NCI-H2196 treated with DMSO at 0.1 percent for 48 hours (cell line): ENCODE measurements at regions not wholly inside any gene's neighbourhood (a gene's known extent, or its start where the extent isn't known, plus 50 kb on each side); places are given as distances from the start of the nearest gene placed in this dataset.

Experiments used
- DNase-seq: peaks from one replicate; lab custom pipeline; 2025; ENCODE audit not compliant: unreplicated experiment; lab: John Stamatoyannopoulos, UW

DNA sequence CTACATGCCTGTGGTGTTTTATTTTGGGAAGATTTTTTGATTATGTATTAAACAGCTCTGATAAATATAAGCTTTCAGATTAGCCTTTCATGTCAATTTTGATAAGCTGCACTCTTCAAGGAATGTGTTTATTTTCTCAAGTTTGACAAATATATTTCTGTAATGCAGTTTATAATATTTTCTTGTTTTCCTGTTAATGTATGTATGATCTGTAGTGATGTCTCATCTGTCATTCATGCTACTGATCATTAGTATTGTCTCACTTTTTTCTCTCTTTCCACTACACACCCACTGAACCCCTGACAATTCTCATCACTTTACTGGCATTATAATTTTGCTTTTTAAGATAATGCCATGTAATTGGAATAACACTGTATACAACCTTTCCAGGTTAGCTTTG lies 100.9 kb downstream of the TMEM18 start:
- no peak for DNase-seq

DNA sequence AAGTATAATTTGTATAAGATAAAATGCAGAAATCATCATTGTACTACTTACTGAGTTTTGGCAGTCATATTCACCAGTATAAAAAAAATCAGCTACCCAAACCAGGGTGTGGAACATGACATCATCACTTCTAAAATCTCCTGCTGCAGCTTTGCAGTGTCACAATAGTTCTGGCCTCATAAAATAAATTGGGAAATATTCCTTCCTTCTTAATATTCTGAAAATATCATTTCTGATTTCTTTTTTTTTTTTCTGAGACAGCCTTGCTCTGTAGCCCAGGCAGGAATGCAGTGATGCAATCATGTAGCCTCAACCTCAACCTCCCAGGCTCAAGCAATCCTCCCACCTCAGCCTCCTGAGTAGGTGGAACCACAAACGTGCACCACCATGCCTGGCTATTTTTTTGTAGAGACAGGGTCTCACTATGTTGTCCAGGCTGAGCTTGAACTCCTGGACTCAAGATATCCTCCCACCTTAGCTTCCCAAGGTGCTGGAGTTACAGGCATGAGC lies 101.4 kb downstream of the TMEM18 start:
- DNase-seq = no peak

DNA sequence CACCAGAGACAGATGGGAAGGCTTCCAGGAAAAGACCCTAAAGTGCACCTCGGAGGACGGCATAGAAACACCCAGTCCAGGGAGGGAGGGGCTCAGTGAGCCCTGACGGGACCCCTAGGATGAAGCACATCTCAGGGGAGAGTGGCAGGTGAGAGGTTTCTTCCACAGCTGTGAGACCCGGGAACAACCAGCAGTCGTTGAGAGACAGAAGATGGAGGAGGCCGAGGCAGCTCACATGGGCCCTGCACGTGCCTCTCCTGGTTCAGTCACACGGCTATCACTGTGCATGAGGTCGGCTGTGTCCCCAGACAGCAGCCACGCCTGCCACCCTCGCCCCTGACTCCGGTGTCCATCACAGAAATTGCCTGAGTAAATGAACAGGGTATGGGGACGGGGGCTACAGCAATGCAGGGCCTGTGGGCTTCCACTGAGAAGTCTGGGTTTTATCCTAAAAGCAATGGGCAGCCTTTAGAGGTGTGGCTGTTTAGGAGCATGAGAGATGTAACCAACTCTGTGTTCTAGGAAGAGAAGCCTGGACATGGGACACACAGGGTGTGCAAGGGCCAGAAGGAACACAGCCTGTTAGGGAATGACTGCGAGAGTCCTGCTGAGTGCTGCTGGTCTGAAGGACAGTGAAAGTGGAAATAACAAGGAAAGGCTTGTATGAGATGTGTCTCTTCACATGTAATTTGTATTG lies 102.0 kb downstream of the TMEM18 start:
- DNase-seq = no peak

DNA sequence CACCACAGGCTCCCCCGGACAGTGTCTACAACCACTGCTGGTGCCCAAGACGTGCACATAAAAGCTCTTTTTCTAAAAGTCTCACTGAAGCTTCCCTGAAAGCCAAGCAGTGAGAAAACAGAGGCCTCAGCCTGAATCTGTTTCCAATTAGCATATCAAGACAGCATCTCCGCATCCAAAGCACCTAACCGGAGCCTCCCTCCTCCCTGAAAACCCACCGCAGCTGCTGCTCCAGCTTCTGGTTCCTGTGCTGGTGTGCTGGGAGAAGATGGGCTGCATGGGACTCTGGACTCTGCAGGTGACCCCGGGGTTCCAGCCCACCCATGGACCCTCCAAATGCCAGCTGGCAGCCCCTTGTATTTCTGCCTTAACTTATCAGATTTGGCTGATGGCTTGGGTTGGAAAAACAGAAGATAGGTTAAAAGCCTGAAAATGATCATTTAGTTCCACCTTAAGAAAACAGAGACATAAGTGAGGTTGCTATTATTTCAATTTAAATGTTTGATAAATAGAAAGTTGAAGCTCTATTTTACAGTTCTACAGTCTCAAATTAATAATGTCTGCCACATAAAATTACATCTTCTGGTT lies 103.3 kb downstream of the TMEM18 start:
- DNase-seq = no peak

DNA sequence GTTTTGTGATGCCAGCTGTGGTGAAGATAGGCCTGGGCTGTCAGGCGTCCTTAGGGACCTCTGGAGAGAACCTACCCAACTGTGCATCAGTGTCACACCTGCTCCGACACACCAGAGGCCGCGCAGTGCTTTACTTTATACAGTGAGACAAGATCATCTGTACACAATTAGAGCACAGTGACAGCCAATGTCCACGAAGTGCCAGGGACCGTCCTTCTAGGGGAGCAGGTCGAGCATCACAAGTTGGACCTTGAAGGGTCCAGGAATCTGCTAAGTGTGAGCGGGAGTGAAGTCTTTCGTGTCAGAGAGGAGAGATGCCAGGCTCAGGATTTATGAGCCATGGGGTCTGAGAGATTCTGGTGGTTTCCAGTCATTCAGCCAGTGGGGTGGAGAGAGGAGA lies 104.2 kb downstream of the TMEM18 start:
- no peak for DNase-seq

DNA sequence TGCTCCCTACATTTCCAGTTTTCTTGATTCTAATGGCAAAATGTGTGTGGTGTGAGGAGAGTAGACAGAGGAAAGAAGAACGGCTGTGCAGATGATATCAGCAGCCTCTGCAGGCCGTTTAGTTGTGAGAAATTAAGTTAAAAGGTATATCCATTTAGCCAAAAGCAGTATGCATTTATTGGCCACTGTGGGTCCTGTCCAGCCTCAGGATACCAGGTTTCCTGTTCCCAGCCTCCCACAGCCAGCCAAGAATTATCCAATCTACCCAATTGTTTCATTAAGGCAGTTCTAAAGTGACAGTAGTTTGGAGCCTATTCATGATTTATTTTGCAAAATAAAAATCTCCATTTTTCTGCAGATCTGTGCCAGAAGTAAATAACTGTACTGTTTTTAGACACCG lies 107.5 kb downstream of the TMEM18 start:
- no peak for DNase-seq

DNA sequence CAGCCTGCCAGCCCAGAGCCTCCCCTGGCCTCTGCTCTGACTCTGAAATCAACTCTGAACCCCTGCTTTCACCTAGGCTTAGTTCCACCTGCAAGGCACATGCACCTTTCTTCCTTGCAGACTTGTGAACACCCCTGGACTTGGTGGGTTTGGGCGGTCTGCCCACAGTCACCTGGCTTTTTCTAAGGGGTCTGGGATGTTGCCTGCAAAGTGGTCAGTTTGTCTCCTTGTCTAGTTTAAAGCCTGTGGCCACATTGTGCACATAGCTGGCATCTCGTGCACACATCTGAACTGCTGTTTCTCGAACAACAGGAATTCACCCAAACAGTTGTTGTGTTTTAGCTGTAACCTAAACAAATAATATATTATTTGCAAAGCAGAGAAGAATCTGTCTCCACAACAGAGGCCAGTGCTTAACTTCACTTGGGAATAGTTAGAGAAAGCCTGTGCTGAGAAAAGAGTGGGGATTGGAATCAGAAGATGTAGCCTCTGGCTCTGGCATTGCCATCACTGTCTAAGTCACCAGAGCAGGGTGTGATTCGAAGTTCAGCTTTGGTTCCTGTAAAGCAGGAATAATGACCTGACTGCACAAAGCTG lies 108.5 kb downstream of the TMEM18 start:
- no peak for DNase-seq

DNA sequence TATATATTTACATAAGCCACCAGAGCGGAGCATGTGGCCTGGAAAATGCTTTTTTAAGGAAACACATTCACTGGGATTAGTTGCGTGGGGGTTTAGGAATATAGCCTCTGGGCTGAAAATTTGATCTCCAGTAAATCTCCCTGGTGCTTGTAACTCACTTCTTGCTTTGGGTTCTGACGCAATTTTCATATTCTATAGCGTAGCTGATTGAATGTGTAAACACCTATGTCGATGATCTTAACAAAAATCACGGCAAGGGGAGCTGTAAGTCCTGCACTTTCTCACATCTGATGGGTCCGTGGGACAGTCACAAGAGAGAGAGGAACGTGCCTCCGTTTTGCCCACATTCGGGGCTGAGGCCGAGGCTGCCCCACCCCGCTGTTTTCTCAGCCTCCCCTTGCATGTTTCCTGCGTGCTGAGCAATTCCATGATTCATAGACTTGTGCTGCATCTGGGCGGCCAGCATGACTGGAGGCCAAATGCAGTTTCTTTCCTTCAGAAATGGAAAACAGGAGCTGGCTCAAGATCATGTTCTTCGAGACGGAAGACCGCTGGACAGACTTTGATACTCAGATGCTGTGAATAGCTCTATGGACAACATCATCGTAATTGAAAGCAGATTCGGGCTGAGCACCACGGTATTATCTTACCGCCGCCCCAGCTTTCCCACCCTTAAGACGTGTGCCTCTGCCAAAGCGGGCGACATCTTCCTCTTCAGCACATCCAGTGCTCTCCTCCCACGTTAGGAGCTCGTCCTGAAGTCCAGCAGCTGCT lies 109.2 kb downstream of the TMEM18 start:
- no peak for DNase-seq

DNA sequence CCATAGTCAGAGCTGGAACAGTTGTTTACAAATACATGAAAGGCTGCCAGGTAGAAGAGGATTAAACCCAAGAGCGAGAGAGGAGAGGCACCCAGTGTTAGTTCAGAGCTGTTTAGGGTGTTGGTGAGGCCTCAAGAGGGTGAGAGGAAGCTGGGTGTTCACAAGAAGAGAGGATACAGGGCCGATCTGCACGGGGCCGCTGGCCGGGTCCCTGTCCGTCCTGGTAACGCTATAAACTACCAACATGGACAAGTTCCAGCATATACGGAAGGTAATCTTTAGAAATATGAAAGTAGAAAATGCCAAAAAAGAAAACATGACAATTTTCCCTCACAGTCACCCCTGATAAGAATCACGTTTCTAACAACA lies 109.7 kb downstream of the TMEM18 start:
- no peak for DNase-seq

DNA sequence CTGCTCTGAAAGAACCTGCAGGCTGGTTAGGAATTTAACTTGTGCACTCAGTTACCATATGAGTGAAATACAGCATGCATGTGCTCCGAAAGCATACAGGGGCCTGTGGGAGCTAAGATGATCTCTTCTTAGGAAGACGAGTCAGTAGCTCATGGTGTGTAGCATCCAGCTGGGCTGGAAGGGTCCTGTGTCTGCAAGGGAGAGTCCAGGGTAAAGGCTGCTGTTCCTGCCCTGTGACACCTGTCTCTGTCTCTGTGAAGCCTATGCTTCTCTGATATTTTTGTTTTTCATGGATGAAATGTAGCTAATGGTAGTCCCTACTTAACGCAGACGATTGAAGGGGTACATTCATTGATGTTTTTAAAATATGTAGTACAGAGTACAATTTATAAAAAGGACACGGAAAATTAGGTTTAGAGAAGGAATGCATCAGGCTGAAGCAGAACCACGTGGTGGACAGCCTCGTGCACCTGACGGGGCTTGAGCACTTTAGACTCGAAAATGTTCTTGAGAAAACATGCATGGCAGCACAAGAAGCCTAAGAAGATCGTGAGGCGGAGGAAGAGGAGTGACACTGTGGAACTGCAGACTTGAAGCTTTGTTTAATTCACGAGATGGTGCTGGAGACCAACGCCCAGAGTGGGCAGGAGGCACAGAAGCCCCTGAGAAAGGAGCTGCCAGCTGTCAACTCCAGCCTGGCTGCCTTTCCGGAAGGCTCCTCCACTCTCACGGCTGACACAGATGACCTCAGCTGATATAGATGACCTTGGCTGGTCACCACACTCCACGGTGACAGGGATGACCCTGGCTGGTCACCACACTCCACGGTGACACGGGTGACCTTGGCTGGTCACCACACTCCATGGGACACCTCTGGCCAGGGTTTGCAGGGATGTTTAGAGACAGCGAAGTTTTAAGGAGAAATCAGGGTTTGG lies 110.6 kb downstream of the TMEM18 start:
- no peak for DNase-seq

DNA sequence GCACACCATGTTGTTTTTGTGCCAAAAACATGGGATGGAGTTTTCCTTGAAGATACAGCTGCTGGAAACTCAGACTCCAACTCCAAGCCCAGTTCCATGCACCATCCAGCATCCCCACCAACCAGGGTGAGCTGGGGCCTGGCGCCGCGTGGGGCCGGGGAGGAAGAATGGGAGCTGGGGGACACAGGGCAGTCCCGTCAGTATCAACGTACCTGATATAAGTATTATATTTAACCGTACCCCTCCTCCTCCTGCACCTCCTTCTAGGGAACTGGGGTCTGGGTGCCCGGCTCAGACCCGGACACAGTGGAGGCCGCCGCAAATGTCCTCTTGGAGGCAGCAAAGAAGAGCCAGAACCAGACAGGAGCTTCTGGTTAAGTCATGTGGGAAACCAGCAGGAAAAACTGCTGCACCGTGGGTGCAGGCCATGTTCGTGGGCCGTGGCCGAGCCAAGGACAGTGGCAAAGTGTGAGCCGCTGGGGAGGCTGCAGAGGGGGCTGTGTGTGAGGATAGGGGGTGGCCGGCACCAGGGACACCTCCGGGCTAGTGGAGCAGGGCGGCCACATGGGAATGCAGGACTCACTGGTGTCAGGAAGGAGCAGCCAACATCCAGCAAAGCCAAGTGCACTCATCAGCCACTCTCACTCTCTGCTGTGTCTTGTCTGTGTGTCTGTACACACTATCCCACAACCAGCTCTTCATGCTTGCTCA lies 112.6 kb downstream of the TMEM18 start:
- no peak for DNase-seq

DNA sequence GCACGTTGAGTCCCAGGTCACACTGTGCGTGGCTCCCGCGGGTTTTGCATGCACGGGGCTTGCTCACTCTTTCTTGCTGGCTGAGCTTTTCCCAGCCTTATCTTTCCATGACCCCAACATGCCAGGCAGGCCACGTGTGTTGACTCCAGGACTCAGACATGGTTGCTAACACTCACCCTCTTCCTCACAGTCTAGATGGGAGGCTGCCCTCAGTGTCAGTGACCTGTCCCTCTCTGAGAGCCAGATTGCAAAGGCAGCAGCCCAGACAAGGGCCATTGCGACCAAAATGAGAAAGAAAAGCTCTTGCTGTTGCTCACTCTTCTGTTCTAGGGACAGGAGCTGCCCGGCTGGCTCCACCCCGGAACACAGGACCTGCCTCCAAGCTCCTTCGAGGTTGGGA lies 113.7 kb downstream of the TMEM18 start:
- no peak for DNase-seq

DNA sequence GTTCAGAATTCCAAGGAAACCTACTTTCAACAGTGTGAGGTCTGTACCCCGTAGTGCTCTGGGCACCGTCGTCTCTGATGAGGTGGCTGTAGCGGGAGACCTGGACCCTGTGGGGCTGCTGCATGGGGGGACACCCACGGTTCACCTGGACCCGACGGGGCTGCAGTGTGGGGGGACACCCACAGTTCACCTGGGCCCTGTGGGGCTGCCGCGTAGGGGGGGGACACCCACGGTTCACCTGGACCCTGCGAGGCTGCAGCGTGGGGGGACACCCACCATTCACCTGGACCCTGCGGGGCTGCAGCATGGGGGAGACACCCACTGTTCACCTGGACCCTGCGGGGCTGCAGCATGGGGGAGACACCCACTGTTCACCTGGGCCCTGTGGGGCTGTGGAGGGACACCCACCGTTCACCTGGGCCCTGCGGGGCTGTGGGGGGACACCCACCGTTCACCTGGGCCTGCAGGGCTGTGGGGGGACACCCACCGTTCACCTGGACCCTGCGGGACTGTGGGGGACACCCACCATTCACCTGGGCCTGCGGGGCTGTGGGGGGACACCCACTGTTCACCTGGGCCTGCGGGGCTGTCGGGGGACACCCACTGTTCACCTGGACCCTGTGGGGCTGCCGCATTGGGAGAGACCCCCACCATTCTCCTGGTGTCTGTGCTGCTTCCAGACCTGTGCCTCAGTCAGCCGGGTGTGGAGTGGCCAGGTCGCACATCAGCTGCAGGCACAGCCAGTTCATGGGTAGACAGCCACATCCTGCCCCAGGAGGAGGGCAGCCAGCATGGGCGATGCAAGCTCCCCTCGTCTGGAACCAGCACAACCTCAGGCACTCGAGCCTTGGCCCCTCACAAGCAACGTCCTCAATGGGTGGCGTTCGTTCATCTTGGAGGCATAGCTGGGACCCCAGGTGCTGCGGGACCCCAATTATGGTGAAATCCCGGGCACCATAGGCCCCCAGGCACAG lies 114.5 kb downstream of the TMEM18 start:
- no peak for DNase-seq

DNA sequence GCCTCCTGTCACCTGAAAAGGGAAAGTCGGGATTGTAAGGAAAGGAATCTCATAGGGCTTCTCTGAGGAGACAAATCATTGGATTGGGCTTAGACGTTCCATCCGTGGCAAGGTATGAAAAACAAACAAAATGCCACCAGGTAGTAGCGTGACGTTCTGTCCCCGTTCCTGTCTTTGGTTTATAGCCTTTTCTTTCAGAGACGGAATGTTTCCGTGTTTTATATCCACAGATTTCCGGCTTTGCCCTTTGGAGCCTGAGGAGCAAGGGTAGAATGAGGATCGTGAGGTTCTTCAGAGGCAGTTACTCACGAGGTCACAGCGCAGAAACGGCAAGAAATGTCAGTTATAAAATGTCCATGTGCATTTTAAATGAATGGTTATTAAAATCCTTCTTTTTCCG lies 118.3 kb downstream of the TMEM18 start:
- DNase-seq = no peak

DNA sequence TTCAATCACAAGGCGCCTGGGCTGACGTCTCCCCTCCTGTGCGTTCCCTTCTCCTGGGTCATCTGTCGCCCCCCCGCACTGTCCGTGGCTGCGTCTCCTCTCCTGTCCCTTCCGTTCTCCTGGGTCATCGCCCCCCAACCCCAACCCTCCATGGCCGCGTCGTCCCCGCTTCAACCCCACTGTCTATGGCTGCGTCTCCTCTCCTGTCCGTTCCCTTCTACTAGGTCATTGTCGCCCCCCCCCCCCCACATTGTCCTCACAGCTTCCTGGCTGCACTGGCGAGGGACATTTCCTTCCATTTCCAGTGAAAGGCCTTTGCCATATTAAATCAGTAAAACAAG lies 118.9 kb downstream of the TMEM18 start:
- DNase-seq = no peak

DNA sequence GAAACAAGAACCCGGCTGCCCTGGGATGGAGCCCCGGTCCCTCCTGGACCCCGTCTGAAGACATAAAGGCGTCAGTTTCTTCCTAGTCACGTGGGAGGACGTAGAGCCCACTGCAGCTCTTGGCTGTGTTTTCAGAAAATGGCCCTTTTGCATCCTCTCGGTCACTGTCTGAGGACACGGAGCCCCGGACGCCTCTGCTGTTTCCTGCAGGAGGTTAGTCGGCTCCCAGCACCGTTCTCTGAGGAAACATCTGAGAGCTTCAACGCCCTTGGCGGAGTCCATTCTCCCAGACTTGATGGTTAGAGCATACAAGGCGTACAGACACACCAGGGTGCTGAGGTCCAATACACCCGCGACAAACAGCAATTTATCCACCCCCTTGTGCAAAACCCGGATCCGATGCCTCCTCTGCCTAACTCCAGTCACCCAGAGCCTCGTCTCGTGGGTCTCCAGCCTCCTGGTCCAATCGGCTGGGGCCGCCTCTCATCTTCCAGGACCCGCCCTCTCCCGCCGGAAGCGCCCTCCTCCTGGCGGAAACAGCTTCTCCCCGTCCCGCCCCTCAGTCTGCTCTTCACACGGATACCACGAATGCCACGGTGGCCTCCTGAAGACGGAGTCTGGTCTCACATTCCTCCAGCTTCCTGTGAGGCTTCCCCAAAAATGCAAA lies 119.4 kb downstream of the TMEM18 start:
- DNase-seq = no peak

DNA sequence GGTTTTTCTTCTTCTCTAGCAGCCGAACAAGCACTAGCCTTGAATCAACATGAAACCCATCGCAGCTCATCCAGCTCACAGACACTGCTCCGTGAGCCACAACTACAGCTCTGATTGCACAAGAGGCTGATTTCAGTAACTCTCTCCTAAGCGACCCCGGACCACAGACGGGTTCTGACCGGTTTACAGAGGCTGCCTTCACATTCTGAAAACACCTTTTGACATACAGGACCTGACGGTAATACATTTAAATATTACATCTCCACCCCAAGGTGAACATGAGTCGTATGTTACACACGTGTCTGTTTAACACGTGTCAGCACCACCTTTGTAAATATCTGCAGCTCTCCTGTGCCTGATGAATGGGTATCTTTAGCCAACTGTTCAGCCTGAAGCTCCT lies 120.7 kb downstream of the TMEM18 start:
- no peak for DNase-seq

DNA sequence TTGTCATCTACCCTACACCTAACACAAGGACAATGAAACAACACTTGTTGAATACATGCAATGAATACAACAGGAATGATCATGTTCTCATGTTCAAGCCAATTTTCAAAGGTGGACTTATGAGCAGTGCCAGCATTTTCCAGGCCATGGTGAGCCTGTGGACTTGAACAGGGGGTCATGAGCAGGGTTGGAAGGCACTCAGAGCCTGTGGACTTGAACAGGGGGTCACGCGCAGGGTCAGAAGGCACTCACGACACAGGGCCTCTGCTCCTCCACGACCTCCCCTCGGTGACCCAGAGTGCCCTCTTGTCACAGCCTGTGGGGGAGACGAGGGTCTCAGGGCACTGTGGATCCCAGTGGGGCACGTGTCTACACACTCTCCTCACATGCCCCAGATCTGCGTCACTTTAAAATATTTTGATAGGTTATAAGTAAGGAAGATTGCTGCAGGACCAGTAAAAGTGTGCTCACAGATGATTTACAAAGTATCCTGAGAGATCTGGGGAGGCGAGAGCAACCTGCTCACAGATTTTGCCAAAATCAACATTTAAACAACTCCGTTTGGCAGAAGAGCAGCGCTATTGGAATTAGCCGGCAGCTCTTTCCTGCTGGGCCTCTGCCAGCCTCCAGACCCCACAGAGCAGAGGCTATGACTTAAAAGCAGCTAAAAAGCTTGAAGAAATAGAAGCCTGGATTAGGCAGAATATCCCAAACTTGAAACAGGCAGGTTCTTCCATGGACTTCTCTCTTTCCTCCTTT lies 121.9 kb downstream of the TMEM18 start:
- no peak for DNase-seq
